ENCODE measurements at regions not wholly inside any gene's neighbourhood (a gene's known extent, or its start where the extent isn't known, plus 50 kb on each side); places are given as distances from the start of the nearest gene placed in this dataset.

GRCh38 chr5:38681029-38681706, 124.7 kb upstream of the LIFR start:
- no peak for DNase-seq
- no peak for TF ChIP-seq CTCF (IDR thresholded peaks at IDR 0.05)
- ChIA-PET CTCF (no interaction called here), POLR2A (no interaction called here)
- Histone ChIP-seq H3K36me3 (ENCODE audit: insufficient read depth, low read length) (no peaks in the 10 kb centered on the region), H3K27me3 (ENCODE audit: control insufficient read depth in 1 of 2, insufficient read depth in 2 of 2, low read length in 2 of 2) (no peaks in the 10 kb centered on the region), H3K4me1 (ENCODE audit: insufficient read depth, low read length) (no peaks in the 10 kb centered on the region), H3K9me3 (ENCODE audit: control insufficient read depth in 1 of 2, insufficient read depth in 1 of 2, low read length in 2 of 2) (no peaks in the 10 kb centered on the region), H3K4me3 (ENCODE audit: low read length) (no peak overlapping the region), H3K27ac (ENCODE audit: low read depth in 1 of 2, low read length in 2 of 2) (no peak overlapping the region)
- ATAC-seq (ENCODE audit: poor library complexity) = no peak
- H3K27ac Mint-ChIP-seq = no peak overlapping the region
- no peak overlapping the region for H3K4me3 Mint-ChIP-seq
- H3K36me3 Mint-ChIP-seq (ENCODE audit: low read depth) = no peaks in the 10 kb centered on the region
- H3K9me3 Mint-ChIP-seq = no peaks in the 10 kb centered on the region
- H3K27me3 Mint-ChIP-seq = peaks cover 4% of the 10 kb centered on the region
- intact Hi-C loops (cut with DNase I, micrococcal nuclease) = no loop called here
- H3K4me1 Mint-ChIP-seq (ENCODE audit: low read depth) = no peaks in the 10 kb centered on the region

- Histone ChIP-seq H3K27me3 (ENCODE audit: control insufficient read depth in 1 of 2, insufficient read depth in 2 of 2, low read length in 2 of 2) (no peaks in the 10 kb centered on the region), H3K27ac (ENCODE audit: low read depth in 1 of 2, low read length in 2 of 2) (no peak overlapping the region), H3K9me3 (ENCODE audit: control insufficient read depth in 1 of 2, insufficient read depth in 1 of 2, low read length in 2 of 2) (no peaks in the 10 kb centered on the region), H3K4me1 (ENCODE audit: insufficient read depth, low read length) (no peaks in the 10 kb centered on the region), H3K4me3 (ENCODE audit: low read length) (no peak overlapping the region), H3K36me3 (ENCODE audit: insufficient read depth, low read length) (no peaks in the 10 kb centered on the region)
- H3K36me3 Mint-ChIP-seq (ENCODE audit: low read depth) = no peaks in the 10 kb centered on the region
- intact Hi-C loops (cut with DNase I, micrococcal nuclease) = no loop called here
- no peaks in the 10 kb centered on the region for H3K9me3 Mint-ChIP-seq
- no peak for TF ChIP-seq CTCF (IDR thresholded peaks at IDR 0.05)
- no peak overlapping the region for H3K4me3 Mint-ChIP-seq
- ATAC-seq (ENCODE audit: poor library complexity) (no peak), DNase-seq (no peak)
- no peak overlapping the region for H3K27ac Mint-ChIP-seq
- ChIA-PET POLR2A (no interaction called here), CTCF (no interaction called here)
- H3K4me1 Mint-ChIP-seq (ENCODE audit: low read depth) = no peaks in the 10 kb centered on the region
- H3K27me3 Mint-ChIP-seq = peaks cover 4% of the 10 kb centered on the region
Observed at GRCh38 chr5:38681966-38682365, 125.5 kb upstream of the LIFR start.

- CTCF ChIA-PET = no interaction called here
- Histone ChIP-seq H3K4me3 (ENCODE audit: low read length) (no peak overlapping the region), H3K27me3 (ENCODE audit: control insufficient read depth in 1 of 2, insufficient read depth in 2 of 2, low read length in 2 of 2) (peaks cover 0 to 7% of the 10 kb centered on the region in 2 experiments), H3K27ac (ENCODE audit: low read depth in 1 of 2, low read length in 2 of 2) (no peak overlapping the region), H3K4me1 (ENCODE audit: insufficient read depth, low read length) (no peaks in the 10 kb centered on the region), H3K36me3 (ENCODE audit: insufficient read depth, low read length) (no peaks in the 10 kb centered on the region), H3K9me3 (ENCODE audit: control insufficient read depth in 1 of 2, insufficient read depth in 1 of 2, low read length in 2 of 2) (no peaks in the 10 kb centered on the region)
- intact Hi-C loops (cut with DNase I, micrococcal nuclease) = no loop called here
- no peak for DNase-seq
- Mint-ChIP-seq H3K9me3 (peaks cover 4% of the 10 kb centered on the region), H3K27ac (no peak overlapping the region), H3K4me3 (no peak overlapping the region), H3K4me1 (ENCODE audit: low read depth) (no peaks in the 10 kb centered on the region), H3K27me3 (peaks cover 24% of the 10 kb centered on the region), H3K36me3 (ENCODE audit: low read depth) (no peaks in the 10 kb centered on the region)
- POLR2A ChIA-PET = no interaction called here
- ATAC-seq (ENCODE audit: poor library complexity) = no peak
- TF ChIP-seq CTCF (IDR thresholded peaks at IDR 0.05) = no peak
Observed at GRCh38 chr5:38686658-38687057, 130.2 kb upstream of the LIFR start.

All from CD4-positive, alpha-beta T cell (primary cell).